ENCODE measurements at regions not wholly inside any gene's neighbourhood (a gene's known extent, or its start where the extent isn't known, plus 50 kb on each side); places are given as distances from the start of the nearest gene placed in this dataset.

GRCh38 chr18:43578211-43578610 is 300.9 kb upstream of the SYT4 start:
- TF ChIP-seq EZH2 (IDR thresholded peaks at IDR 0.05; ENCODE audit: insufficient read depth, poor library complexity, severe bottlenecking) (no peak), EZH2phosphoT487 (IDR thresholded peaks at IDR 0.05; ENCODE audit: insufficient read depth, low read depth) (no peak)
